Loucy (cell line): ENCODE measurements at regions not wholly inside any gene's neighbourhood (a gene's known extent, or its start where the extent isn't known, plus 50 kb on each side); places are given as distances from the start of the nearest gene placed in this dataset.

Source experiments
- H2AFZ ChIP-seq: fragments of 200-600 bp; sonication (generic); 2 replicates; pipeline ENCODE4 v1.6.0; 2016; ENCODE audit warnings: antibody characterized with exemption, mild to moderate bottlenecking, low read length, moderate library complexity
- H3F3A ChIP-seq: fragments of 200-600 bp; 2 replicates; pipeline ENCODE4 v1.6.0; 2016; ENCODE audit warnings: antibody characterized with exemption, low read depth, mild to moderate bottlenecking
- H3K27me3 ChIP-seq: fragments of 200-600 bp; sonication (generic); 2 replicates; pipeline ENCODE4 v1.6.1; 2014; ENCODE audit warnings: low read length, mild to moderate bottlenecking; ENCODE audit not compliant: insufficient read depth, poor library complexity, severe bottlenecking
- H3K36me3 ChIP-seq: fragments of 200-600 bp; sonication (generic); 2 replicates; pipeline ENCODE4 v1.6.1; 2016; ENCODE audit warnings: low read length; ENCODE audit not compliant: insufficient read depth
- H3K4me1 ChIP-seq: fragments of 200-600 bp; sonication (generic); 2 replicates; pipeline ENCODE4 v1.5.1; 2014; ENCODE audit warnings: low read length, mild to moderate bottlenecking; ENCODE audit not compliant: insufficient read depth, poor library complexity, severe bottlenecking
- H3K4me2 ChIP-seq: fragments of 200-600 bp; sonication (generic); 2 replicates; pipeline ENCODE4 v1.6.0; 2014; ENCODE audit warnings: antibody characterized with exemption, low read length, low read depth, mild to moderate bottlenecking; ENCODE audit not compliant: poor library complexity, severe bottlenecking
- H3K4me3 ChIP-seq: fragments of 200-600 bp; sonication (generic); 2 replicates; pipeline ENCODE4 v1.5.1; 2014; ENCODE audit warnings: low read length, mild to moderate bottlenecking, mixed read lengths; ENCODE audit not compliant: poor library complexity, severe bottlenecking
- H3K79me2 ChIP-seq: fragments of 200-600 bp; sonication (generic); 2 replicates; pipeline ENCODE4 v1.6.1; 2014; ENCODE audit warnings: low read length; ENCODE audit not compliant: insufficient read depth
- H3K9ac ChIP-seq: fragments of 200-600 bp; sonication (generic); 2 replicates; pipeline ENCODE4 v1.6.0; 2014; ENCODE audit warnings: mild to moderate bottlenecking, low read depth, low read length, moderate library complexity; ENCODE audit not compliant: poor library complexity, severe bottlenecking
- H3K9me2 ChIP-seq: fragments of 200-600 bp; sonication (generic); replicated peaks from 2 replicates; pipeline ENCODE4 v1.6.1; 2016; ENCODE audit warnings: low read depth, low read length, mixed read lengths
- H3K9me3 ChIP-seq: fragments of 200-600 bp; sonication (generic); 2 replicates; pipeline ENCODE4 v1.6.1; 2014; ENCODE audit warnings: mild to moderate bottlenecking, antibody characterized with exemption, low read length, low read depth; ENCODE audit not compliant: insufficient read depth
- H4K20me1 ChIP-seq: fragments of 200-600 bp; sonication (generic); 2 replicates; pipeline ENCODE4 v1.6.0; 2014; ENCODE audit warnings: antibody characterized with exemption, low read length, mild to moderate bottlenecking; ENCODE audit not compliant: insufficient read depth, poor library complexity, severe bottlenecking
- CTCF ChIP-seq: fragments of 200-600 bp; sonication (generic); conservative IDR thresholded peaks from 2 replicates; pipeline ENCODE4 v1.5.1; 2014; ENCODE audit warnings: mild to moderate bottlenecking, antibody characterized with exemption, low read length
- EZH2phosphoT487 ChIP-seq: fragments of 200-600 bp; IDR thresholded peaks from 2 replicates; pipeline ENCODE4 v1.6.1; 2018; ENCODE audit warnings: antibody characterized with exemption, mild to moderate bottlenecking, moderate library complexity, borderline replicate concordance

GRCh38 chr2:166812166-166812891 lies 76.0 kb upstream of the XIRP2 start:
- TF ChIP-seq EZH2phosphoT487 (no peak), CTCF (no peak)
- no peak overlapping the region for H3K4me3 ChIP-seq
- H3K9me2 ChIP-seq = no peaks in the 10 kb centered on the region
- no peaks in the 10 kb centered on the region for H3K9me3 ChIP-seq
- H3K79me2 ChIP-seq = no peaks in the 10 kb centered on the region
- no peak overlapping the region for H3K4me2 ChIP-seq
- H2AFZ ChIP-seq = no peak overlapping the region
- H3K9ac ChIP-seq = no peak overlapping the region
- H3K27me3 ChIP-seq = no peaks in the 10 kb centered on the region
- no peaks in the 10 kb centered on the region for H3F3A ChIP-seq
- H3K36me3 ChIP-seq = no peaks in the 10 kb centered on the region
- no peaks in the 10 kb centered on the region for H3K4me1 ChIP-seq
- no peaks in the 10 kb centered on the region for H4K20me1 ChIP-seq

GRCh38 chr2:166805753-166806152 lies 82.5 kb upstream of the XIRP2 start:
- H3K9ac ChIP-seq = no peak overlapping the region
- peaks cover 26% of the 10 kb centered on the region for H3K4me1 ChIP-seq
- TF ChIP-seq CTCF (no peak), EZH2phosphoT487 (no peak)
- H3K4me3 ChIP-seq = no peak overlapping the region
- H3K36me3 ChIP-seq = no peaks in the 10 kb centered on the region
- no peaks in the 10 kb centered on the region for H3K79me2 ChIP-seq
- no peaks in the 10 kb centered on the region for H4K20me1 ChIP-seq
- H3K4me2 ChIP-seq = no peak overlapping the region
- no peak overlapping the region for H2AFZ ChIP-seq
- H3K27me3 ChIP-seq = no peaks in the 10 kb centered on the region
- no peaks in the 10 kb centered on the region for H3K9me3 ChIP-seq
- H3K9me2 ChIP-seq = no peaks in the 10 kb centered on the region
- H3F3A ChIP-seq = peaks cover 7% of the 10 kb centered on the region; the same call in 1 of the 2 replicates

- H3K36me3 ChIP-seq = no peaks in the 10 kb centered on the region
- H3K9me2 ChIP-seq = no peaks in the 10 kb centered on the region
- peaks cover 26% of the 10 kb centered on the region for H3K4me1 ChIP-seq
- no peak overlapping the region for H2AFZ ChIP-seq
- H3K4me3 ChIP-seq = peak overlapping the region; percentile 53
- TF ChIP-seq EZH2phosphoT487 (no peak), CTCF (no peak)
- no peaks in the 10 kb centered on the region for H3K27me3 ChIP-seq
- H4K20me1 ChIP-seq = no peaks in the 10 kb centered on the region
- H3F3A ChIP-seq = peaks cover 7% of the 10 kb centered on the region; the same call in 1 of the 2 replicates
- peak overlapping the region; percentile 72 for H3K4me2 ChIP-seq
- H3K79me2 ChIP-seq = no peaks in the 10 kb centered on the region
- H3K9ac ChIP-seq = peak overlapping the region; percentile 19
- no peaks in the 10 kb centered on the region for H3K9me3 ChIP-seq
Measured at GRCh38 chr2:166803373-166804000, 84.8 kb upstream of the XIRP2 start.
